ENCODE measurements at regions not wholly inside any gene's neighbourhood (a gene's known extent, or its start where the extent isn't known, plus 50 kb on each side); places are given as distances from the start of the nearest gene placed in this dataset.

DNA sequence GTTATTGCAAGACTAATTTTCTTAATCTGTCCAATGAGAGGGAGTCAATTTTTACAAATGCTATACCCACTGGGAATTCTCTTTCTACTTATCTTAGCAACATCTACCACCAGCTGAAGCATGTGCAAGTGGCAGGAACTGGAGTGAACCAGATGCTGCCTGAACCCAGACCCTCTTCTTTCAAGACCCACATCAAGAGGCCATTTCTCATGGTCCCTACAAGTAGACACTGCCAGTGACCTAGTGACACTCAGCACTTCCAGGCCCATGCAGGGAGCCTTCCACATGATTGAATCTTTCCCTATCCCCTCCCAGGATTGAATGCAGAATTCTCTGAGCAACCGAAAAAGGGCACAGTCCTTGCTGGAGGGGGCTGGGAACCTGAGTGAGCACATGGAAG is 148.2 kb upstream of the ADAMTS16 start:
- DNase-seq (ENCODE audit: low read depth, low spot score), result no peak
- H3K4me3 ChIP-seq (ENCODE audit: low read length), result no peak overlapping the region
- H3K4me1 ChIP-seq (ENCODE audit: control insufficient read depth, insufficient read depth, low read length), result no peaks in the 10 kb centered on the region
- H3K27me3 ChIP-seq (ENCODE audit: control insufficient read depth, insufficient read depth, low read length), result no peaks in the 10 kb centered on the region
- H3K9me3 ChIP-seq (ENCODE audit: control insufficient read depth, insufficient read depth, low read length), result no peaks in the 10 kb centered on the region
- no peak overlapping the region for H3K27ac ChIP-seq (ENCODE audit: low read length)
- no CpG with 5 or more reads among the region's 1 CpG for WGBS (ENCODE audit: insufficient coverage, insufficient read length)
- no peaks in the 10 kb centered on the region for H3K36me3 ChIP-seq (ENCODE audit: control insufficient read depth, insufficient read depth, low read length)

DNA sequence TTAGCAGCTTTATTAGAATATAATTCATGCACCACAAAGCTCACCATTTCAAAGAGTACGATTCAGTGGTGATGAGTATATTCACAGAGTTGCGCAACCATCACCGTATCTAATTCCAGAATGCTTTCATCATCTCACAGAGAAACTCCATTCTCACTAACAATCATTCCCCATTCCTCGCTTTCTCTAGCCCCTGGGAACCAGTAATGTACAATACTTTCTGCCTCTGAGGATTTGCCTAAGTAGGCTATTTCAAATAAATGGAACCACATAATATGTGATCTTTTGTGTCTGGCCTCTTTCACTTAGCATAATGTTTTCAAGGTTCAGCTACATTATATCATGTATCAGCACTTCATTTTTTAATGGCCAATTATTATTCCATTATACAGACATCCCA is 145.1 kb upstream of the ADAMTS16 start:
- DNase-seq (ENCODE audit: low read depth, low spot score), result no peak
- Histone ChIP-seq H3K27me3 (ENCODE audit: control insufficient read depth, insufficient read depth, low read length) (no peaks in the 10 kb centered on the region), H3K27ac (ENCODE audit: low read length) (no peak overlapping the region), H3K9me3 (ENCODE audit: control insufficient read depth, insufficient read depth, low read length) (peaks cover 2% of the 10 kb centered on the region; the same call in 1 of the 2 replicates), H3K36me3 (ENCODE audit: control insufficient read depth, insufficient read depth, low read length) (no peaks in the 10 kb centered on the region), H3K4me1 (ENCODE audit: control insufficient read depth, insufficient read depth, low read length) (no peaks in the 10 kb centered on the region), H3K4me3 (ENCODE audit: low read length) (no peak overlapping the region)
- 80% methylated on average over 1 of the region's 4 CpGs for WGBS (ENCODE audit: insufficient coverage, insufficient read length)

- Histone ChIP-seq H3K36me3 (ENCODE audit: control insufficient read depth, insufficient read depth, low read length) (no peaks in the 10 kb centered on the region), H3K27me3 (ENCODE audit: control insufficient read depth, insufficient read depth, low read length) (no peaks in the 10 kb centered on the region), H3K27ac (ENCODE audit: low read length) (no peak overlapping the region), H3K9me3 (ENCODE audit: control insufficient read depth, insufficient read depth, low read length) (no peaks in the 10 kb centered on the region), H3K4me1 (ENCODE audit: control insufficient read depth, insufficient read depth, low read length) (no peaks in the 10 kb centered on the region; the same call in 1 of the 2 replicates), H3K4me3 (ENCODE audit: low read length) (no peak overlapping the region)
- WGBS (ENCODE audit: insufficient coverage, insufficient read length), result no CpG with 5 or more reads among the region's 3 CpGs
- no peak for DNase-seq (ENCODE audit: low read depth, low spot score)
Measured at GRCh38 chr5:5005353-5005752, 134.8 kb upstream of the ADAMTS16 start.

GRCh38 chr5:5006548-5006947 is 133.6 kb upstream of the ADAMTS16 start:
- no peaks in the 10 kb centered on the region for H3K9me3 ChIP-seq (ENCODE audit: control insufficient read depth, insufficient read depth, low read length)
- H3K4me1 ChIP-seq (ENCODE audit: control insufficient read depth, insufficient read depth, low read length), result no peaks in the 10 kb centered on the region; the same call in 1 of the 2 replicates
- no peak overlapping the region for H3K4me3 ChIP-seq (ENCODE audit: low read length)
- no peak overlapping the region for H3K27ac ChIP-seq (ENCODE audit: low read length)
- no peaks in the 10 kb centered on the region for H3K27me3 ChIP-seq (ENCODE audit: control insufficient read depth, insufficient read depth, low read length)
- no peaks in the 10 kb centered on the region for H3K36me3 ChIP-seq (ENCODE audit: control insufficient read depth, insufficient read depth, low read length)
- no CpG with 5 or more reads among the region's 3 CpGs for WGBS (ENCODE audit: insufficient coverage, insufficient read length)
- DNase-seq (ENCODE audit: low read depth, low spot score), result no peak

- no peaks in the 10 kb centered on the region for H3K27me3 ChIP-seq (ENCODE audit: control insufficient read depth, insufficient read depth, low read length)
- no peaks in the 10 kb centered on the region for H3K9me3 ChIP-seq (ENCODE audit: control insufficient read depth, insufficient read depth, low read length)
- no peak for DNase-seq (ENCODE audit: low read depth, low spot score)
- H3K4me1 ChIP-seq (ENCODE audit: control insufficient read depth, insufficient read depth, low read length), result no peaks in the 10 kb centered on the region; the same call in 1 of the 2 replicates
- no peak overlapping the region for H3K4me3 ChIP-seq (ENCODE audit: low read length)
- H3K27ac ChIP-seq (ENCODE audit: low read length), result no peak overlapping the region
- WGBS (ENCODE audit: insufficient coverage, insufficient read length), result no CpG with 5 or more reads among the region's 4 CpGs
- H3K36me3 ChIP-seq (ENCODE audit: control insufficient read depth, insufficient read depth, low read length), result no peaks in the 10 kb centered on the region
Measured at GRCh38 chr5:5009240-5009639, 130.9 kb upstream of the ADAMTS16 start.

DNA sequence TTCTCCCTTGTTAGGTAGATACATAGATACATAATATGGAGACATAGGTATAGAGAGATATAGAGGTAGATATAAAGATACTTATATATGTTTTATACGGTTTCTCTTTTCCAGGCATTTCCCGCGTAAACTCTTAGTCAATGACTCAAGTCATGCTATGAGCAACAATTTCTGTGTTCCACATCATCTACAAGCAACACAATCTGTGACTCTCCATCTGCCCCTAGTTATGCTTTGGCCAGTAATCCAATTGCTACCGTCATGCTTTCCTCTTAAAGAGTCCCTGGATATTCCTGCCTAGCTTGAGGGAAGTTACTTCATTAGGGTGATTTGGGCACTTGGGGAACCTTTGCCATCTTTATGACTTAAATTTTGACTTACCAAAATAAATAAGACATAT is 129.0 kb upstream of the ADAMTS16 start:
- Histone ChIP-seq H3K27me3 (ENCODE audit: control insufficient read depth, insufficient read depth, low read length) (no peaks in the 10 kb centered on the region; the same call in 1 of the 2 replicates), H3K4me3 (ENCODE audit: low read length) (no peak overlapping the region), H3K27ac (ENCODE audit: low read length) (no peak overlapping the region), H3K4me1 (ENCODE audit: control insufficient read depth, insufficient read depth, low read length) (peaks cover 1% of the 10 kb centered on the region; the same call in 1 of the 2 replicates), H3K36me3 (ENCODE audit: control insufficient read depth, insufficient read depth, low read length) (no peaks in the 10 kb centered on the region), H3K9me3 (ENCODE audit: control insufficient read depth, insufficient read depth, low read length) (no peaks in the 10 kb centered on the region)
- DNase-seq (ENCODE audit: low read depth, low spot score), result no peak
- WGBS (ENCODE audit: insufficient coverage, insufficient read length), result no CpG with 5 or more reads among the region's 4 CpGs

GRCh38 chr5:5014586-5015235 is 125.4 kb upstream of the ADAMTS16 start:
- H3K4me1 ChIP-seq (ENCODE audit: control insufficient read depth, insufficient read depth, low read length), result peaks cover 1% of the 10 kb centered on the region; the same call in 1 of the 2 replicates
- H3K27me3 ChIP-seq (ENCODE audit: control insufficient read depth, insufficient read depth, low read length), result no peaks in the 10 kb centered on the region; the same call in 1 of the 2 replicates
- no peaks in the 10 kb centered on the region for H3K9me3 ChIP-seq (ENCODE audit: control insufficient read depth, insufficient read depth, low read length)
- H3K4me3 ChIP-seq (ENCODE audit: low read length), result no peak overlapping the region
- no peaks in the 10 kb centered on the region for H3K36me3 ChIP-seq (ENCODE audit: control insufficient read depth, insufficient read depth, low read length)
- H3K27ac ChIP-seq (ENCODE audit: low read length), result no peak overlapping the region
- WGBS (ENCODE audit: insufficient coverage, insufficient read length), result no CpG with 5 or more reads among the region's 7 CpGs
- no peak for DNase-seq (ENCODE audit: low read depth, low spot score)

- H3K9me3 ChIP-seq (ENCODE audit: control insufficient read depth, insufficient read depth, low read length), result no peaks in the 10 kb centered on the region
- no CpG with 5 or more reads among the region's 9 CpGs for WGBS (ENCODE audit: insufficient coverage, insufficient read length)
- H3K4me1 ChIP-seq (ENCODE audit: control insufficient read depth, insufficient read depth, low read length), result peaks cover 1% of the 10 kb centered on the region; the same call in 1 of the 2 replicates
- no peaks in the 10 kb centered on the region; the same call in 1 of the 2 replicates for H3K27me3 ChIP-seq (ENCODE audit: control insufficient read depth, insufficient read depth, low read length)
- DNase-seq (ENCODE audit: low read depth, low spot score), result no peak
- H3K4me3 ChIP-seq (ENCODE audit: low read length), result no peak overlapping the region
- no peak overlapping the region for H3K27ac ChIP-seq (ENCODE audit: low read length)
- no peaks in the 10 kb centered on the region for H3K36me3 ChIP-seq (ENCODE audit: control insufficient read depth, insufficient read depth, low read length)
Measured at GRCh38 chr5:5017827-5018577, 122.1 kb upstream of the ADAMTS16 start.

DNA sequence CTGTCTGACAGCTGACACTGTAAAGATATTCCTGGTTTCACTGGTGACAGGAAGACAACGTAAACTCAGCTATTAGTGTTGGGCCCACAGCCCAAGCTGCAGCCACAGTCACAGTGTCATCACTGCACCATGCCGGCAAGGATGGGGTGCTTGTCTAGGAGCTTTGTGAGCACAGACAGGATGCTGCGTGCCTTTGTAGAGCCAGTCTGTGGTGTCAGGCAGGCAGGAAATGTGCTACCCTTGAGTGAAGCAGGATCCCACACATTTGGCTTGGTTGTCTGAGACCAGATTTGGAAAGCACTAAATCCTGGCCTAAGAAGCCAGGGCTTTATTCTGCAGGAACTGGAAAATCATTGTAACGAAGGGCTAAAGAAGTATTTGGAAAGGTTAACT is 121.6 kb upstream of the ADAMTS16 start:
- WGBS (ENCODE audit: insufficient coverage, insufficient read length), result no CpG with 5 or more reads among the region's 4 CpGs
- Histone ChIP-seq H3K27me3 (ENCODE audit: control insufficient read depth, insufficient read depth, low read length) (no peaks in the 10 kb centered on the region; the same call in 1 of the 2 replicates), H3K4me3 (ENCODE audit: low read length) (no peak overlapping the region), H3K36me3 (ENCODE audit: control insufficient read depth, insufficient read depth, low read length) (no peaks in the 10 kb centered on the region), H3K4me1 (ENCODE audit: control insufficient read depth, insufficient read depth, low read length) (peaks cover 1% of the 10 kb centered on the region; the same call in 1 of the 2 replicates), H3K27ac (ENCODE audit: low read length) (no peak overlapping the region), H3K9me3 (ENCODE audit: control insufficient read depth, insufficient read depth, low read length) (no peaks in the 10 kb centered on the region)
- DNase-seq (ENCODE audit: low read depth, low spot score), result no peak

- Histone ChIP-seq H3K4me3 (ENCODE audit: low read length) (no peak overlapping the region), H3K4me1 (ENCODE audit: control insufficient read depth, insufficient read depth, low read length) (peaks cover 2% of the 10 kb centered on the region; the same call in 1 of the 2 replicates), H3K9me3 (ENCODE audit: control insufficient read depth, insufficient read depth, low read length) (no peaks in the 10 kb centered on the region), H3K27ac (ENCODE audit: low read length) (no peak overlapping the region), H3K36me3 (ENCODE audit: control insufficient read depth, insufficient read depth, low read length) (no peaks in the 10 kb centered on the region), H3K27me3 (ENCODE audit: control insufficient read depth, insufficient read depth, low read length) (no peaks in the 10 kb centered on the region; the same call in 1 of the 2 replicates)
- DNase-seq (ENCODE audit: low read depth, low spot score), result no peak
- no CpG with 5 or more reads among the region's 5 CpGs for WGBS (ENCODE audit: insufficient coverage, insufficient read length)
Measured at GRCh38 chr5:5021436-5021835, 118.7 kb upstream of the ADAMTS16 start.

All from iPS DF 6.9 (cell line).